Natural killer cell (primary cell): ENCODE measurements at regions not wholly inside any gene's neighbourhood (a gene's known extent, or its start where the extent isn't known, plus 50 kb on each side); places are given as distances from the start of the nearest gene placed in this dataset.

Experiments used
- ATAC-seq, 3 donors: fragments of 150-1000 bp in 2 of 3; fragments of 200-7000 bp in 1 of 3; cut with Tn5 transposase; 1 replicate in 1 of 3; 2 replicates in 2 of 3; pipeline ENCODE4 v1.10.0; 2021; ENCODE audit warnings: mild to moderate bottlenecking in 2 of 3, moderate library complexity in 2 of 3
- DNase-seq, 2 donors: peaks; one replicate each; pipeline versions ENCODE4 v3.0.0 to v3.0.0-alpha.2; 2013 to 2021; ENCODE audit warnings: mixed read lengths in 1 of 2
- H3K27ac ChIP-seq: one replicate; pipeline ENCODE4 v1.5.1; 2013; ENCODE audit warnings: mild to moderate bottlenecking, low read length
- H3K27me3 ChIP-seq: one replicate; pipeline ENCODE4 v1.6.1; 2013; ENCODE audit warnings: low read length; ENCODE audit not compliant: control insufficient read depth, insufficient read depth
- H3K36me3 ChIP-seq: one replicate; pipeline ENCODE4 v1.6.1; 2013; ENCODE audit warnings: low read length; ENCODE audit not compliant: control insufficient read depth, insufficient read depth
- H3K4me1 ChIP-seq: one replicate; pipeline ENCODE4 v1.6.1; 2013; ENCODE audit warnings: low read length; ENCODE audit not compliant: control insufficient read depth, insufficient read depth
- H3K4me3 ChIP-seq: one replicate; pipeline ENCODE4 v1.5.1; 2013; ENCODE audit warnings: low read length
- H3K9me3 ChIP-seq: one replicate; pipeline ENCODE4 v1.6.1; 2013; ENCODE audit warnings: low read length; ENCODE audit not compliant: control insufficient read depth, insufficient read depth
- H3K27ac Mint-ChIP-seq, 2 donors: one replicate each; pipeline ENCODE4 v1.8.0; 2022; ENCODE audit warnings: mild to moderate bottlenecking in 2 of 2, mixed read lengths in 2 of 2, moderate library complexity in 1 of 2
- H3K27me3 Mint-ChIP-seq, 2 donors: one replicate each; pipeline ENCODE4 v1.8.0; 2022; ENCODE audit warnings: low read depth in 2 of 2, mixed read lengths in 2 of 2
- H3K36me3 Mint-ChIP-seq: one replicate; pipeline ENCODE4 v1.8.0; 2022; ENCODE audit warnings: mixed read lengths
- H3K4me1 Mint-ChIP-seq, 2 donors: one replicate each; pipeline ENCODE4 v1.8.0; 2022; ENCODE audit warnings: mixed read lengths in 2 of 2
- H3K4me3 Mint-ChIP-seq: one replicate; pipeline ENCODE4 v1.8.0; 2022; ENCODE audit warnings: mild to moderate bottlenecking, moderate library complexity, mixed read lengths
- H3K9me3 Mint-ChIP-seq, 2 donors: one replicate each; pipeline ENCODE4 v1.8.0; 2022; ENCODE audit warnings: mixed read lengths in 2 of 2
- CTCF ChIP-seq: fragments of 200-600 bp; IDR thresholded peaks from one replicate; pipeline ENCODE4 v1.8.0; 2022; ENCODE audit warnings: antibody characterized with exemption
- WGBS: methylation state at CpG from one replicate; pipeline ENCODE4 v1.1.7; 2013; ENCODE audit warnings: missing lambda C conversion rate; ENCODE audit not compliant: insufficient coverage; 5-methylcytosine and 5-hydroxymethylcytosine counted together
- intact Hi-C: fragments of 100-400 bp; cut with micrococcal nuclease; formaldehyde crosslinking; loops from one replicate; pipeline ENCODE4 v1.14.2; 2022

GRCh38 chr7:25550149-25550548 lies 321.9 kb upstream of the NPVF start:
- Histone ChIP-seq H3K4me3 (no peak overlapping the region), H3K4me1 (no peaks in the 10 kb centered on the region), H3K9me3 (no peaks in the 10 kb centered on the region), H3K27ac (no peak overlapping the region), H3K27me3 (no peaks in the 10 kb centered on the region), H3K36me3 (no peaks in the 10 kb centered on the region)
- 92% methylated on average over 5 of the region's 5 CpGs for WGBS
- H3K4me1 Mint-ChIP-seq: no peaks in the 10 kb centered on the region
- TF ChIP-seq CTCF: no peak
- no peak for ATAC-seq
- intact Hi-C loops: no loop called here
- no peak overlapping the region for H3K4me3 Mint-ChIP-seq
- peaks cover 16 to 22% of the 10 kb centered on the region in 2 donors for H3K27me3 Mint-ChIP-seq
- H3K36me3 Mint-ChIP-seq: no peaks in the 10 kb centered on the region
- DNase-seq: no peak
- no peak overlapping the region for H3K27ac Mint-ChIP-seq
- no peaks in the 10 kb centered on the region for H3K9me3 Mint-ChIP-seq

- no peak for TF ChIP-seq CTCF
- no peak for DNase-seq
- H3K27ac ChIP-seq: no peak overlapping the region
- H3K9me3 ChIP-seq: no peaks in the 10 kb centered on the region
- Mint-ChIP-seq H3K9me3 (no peaks in the 10 kb centered on the region), H3K36me3 (no peaks in the 10 kb centered on the region), H3K4me1 (no peaks in the 10 kb centered on the region), H3K27ac (no peak overlapping the region), H3K27me3 (peaks cover 16 to 25% of the 10 kb centered on the region in 2 donors), H3K4me3 (no peak overlapping the region)
- no peaks in the 10 kb centered on the region for H3K27me3 ChIP-seq
- no peak overlapping the region for H3K4me3 ChIP-seq
- intact Hi-C loops: no loop called here
- 79% methylated on average over 3 of the region's 3 CpGs for WGBS
- no peak for ATAC-seq
- no peaks in the 10 kb centered on the region for H3K4me1 ChIP-seq
- no peaks in the 10 kb centered on the region for H3K36me3 ChIP-seq
Observed at GRCh38 chr7:25552998-25553397, 324.7 kb upstream of the NPVF start.

- H3K4me3 Mint-ChIP-seq: no peak overlapping the region
- no peak for TF ChIP-seq CTCF
- H3K27me3 Mint-ChIP-seq: peaks cover 14 to 25% of the 10 kb centered on the region in 2 donors
- H3K27me3 ChIP-seq: no peaks in the 10 kb centered on the region
- DNase-seq (no peak), ATAC-seq (no peak)
- no peaks in the 10 kb centered on the region for H3K9me3 Mint-ChIP-seq
- no peaks in the 10 kb centered on the region for H3K4me1 ChIP-seq
- H3K9me3 ChIP-seq: no peaks in the 10 kb centered on the region
- H3K4me3 ChIP-seq: no peak overlapping the region
- no peak overlapping the region for H3K27ac ChIP-seq
- no peaks in the 10 kb centered on the region for H3K36me3 Mint-ChIP-seq
- no peaks in the 10 kb centered on the region for H3K4me1 Mint-ChIP-seq
- WGBS: 79% methylated on average over 13 of the region's 13 CpGs
- intact Hi-C loops: no loop called here
- no peaks in the 10 kb centered on the region for H3K36me3 ChIP-seq
- H3K27ac Mint-ChIP-seq: no peak overlapping the region
Observed at GRCh38 chr7:25553580-25554291, 325.4 kb upstream of the NPVF start.

GRCh38 chr7:25557379-25557917 lies 329.2 kb upstream of the NPVF start:
- no peaks in the 10 kb centered on the region for H3K27me3 ChIP-seq
- Mint-ChIP-seq H3K36me3 (no peaks in the 10 kb centered on the region), H3K27me3 (peaks cover 14 to 28% of the 10 kb centered on the region in 2 donors), H3K4me3 (no peak overlapping the region), H3K9me3 (no peaks in the 10 kb centered on the region), H3K4me1 (no peaks in the 10 kb centered on the region), H3K27ac (no peak overlapping the region)
- intact Hi-C loops: no loop called here
- no peaks in the 10 kb centered on the region for H3K9me3 ChIP-seq
- H3K4me3 ChIP-seq: no peak overlapping the region
- no peaks in the 10 kb centered on the region for H3K4me1 ChIP-seq
- H3K36me3 ChIP-seq: no peaks in the 10 kb centered on the region
- TF ChIP-seq CTCF: no peak
- H3K27ac ChIP-seq: no peak overlapping the region
- ATAC-seq (no peak), DNase-seq (no peak)
- WGBS: 51% methylated on average over 8 of the region's 8 CpGs
